GM08714 (cell line): ENCODE measurements at regions not wholly inside any gene's neighbourhood (a gene's known extent, or its start where the extent isn't known, plus 50 kb on each side); places are given as distances from the start of the nearest gene placed in this dataset.
A peak's percentile ranks its signal among the peaks of the same experiment; 100 is the strongest.
"Not testable (repeated sequence)": the region's sequence is repeated elsewhere in the genome, so short reads cannot be mapped to it uniquely, and the experiment has no call there.

ENCODE experiments used
- H3K4me3 ChIP-seq: fragments of 200-500 bp; sonication (Bioruptor generic); 2 replicates; pipeline ENCODE4 v1.5.1; 2014; ENCODE audit warnings: mild to moderate bottlenecking, low read length, inconsistent platforms
- ZNF274 ChIP-seq: IDR thresholded peaks from 2 replicates; pipeline ENCODE4 v1.6.1; 2012; ENCODE audit warnings: mild to moderate bottlenecking, low read depth, low read length

DNA sequence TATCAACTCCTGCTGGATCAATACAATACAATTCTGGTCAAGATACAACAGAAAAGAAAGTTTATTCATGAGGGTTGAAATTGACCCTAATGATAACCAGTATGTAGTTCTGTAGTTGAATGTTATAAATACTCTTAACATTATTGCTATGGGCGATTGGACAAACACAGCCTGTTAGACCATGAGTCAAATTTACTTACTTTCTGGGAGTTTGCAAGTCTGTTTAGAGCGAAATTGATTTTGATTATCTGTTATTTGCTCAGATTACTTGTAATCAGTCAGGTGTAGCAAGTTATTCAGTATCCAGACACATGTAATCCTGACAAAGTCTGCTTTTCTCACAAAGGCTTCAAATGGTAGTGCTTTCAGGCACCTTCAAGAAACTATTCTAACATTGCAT is 216.6 kb upstream of the B3GALT2 start:
- TF ChIP-seq ZNF274, result no peak
- no peak overlapping the region for H3K4me3 ChIP-seq

DNA sequence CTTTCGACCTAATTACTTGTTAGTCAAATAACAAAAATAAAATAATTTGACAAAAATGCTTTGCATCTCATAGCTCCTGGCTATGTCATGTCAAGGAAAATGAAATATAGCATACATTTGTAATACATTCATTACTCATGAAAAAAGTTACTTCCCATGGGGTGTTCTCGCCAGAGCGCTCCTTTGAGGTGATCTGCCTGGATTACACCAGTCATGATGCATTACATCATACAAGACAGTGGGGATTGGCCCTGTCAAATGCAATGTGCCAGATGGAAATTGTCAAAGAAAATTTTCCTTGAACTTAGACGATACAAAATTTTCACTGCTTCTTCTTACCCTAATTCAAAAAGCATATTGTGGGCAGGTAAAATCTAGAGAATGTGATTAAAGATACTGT is 215.6 kb upstream of the B3GALT2 start:
- TF ChIP-seq ZNF274, result no peak
- no peak overlapping the region for H3K4me3 ChIP-seq

DNA sequence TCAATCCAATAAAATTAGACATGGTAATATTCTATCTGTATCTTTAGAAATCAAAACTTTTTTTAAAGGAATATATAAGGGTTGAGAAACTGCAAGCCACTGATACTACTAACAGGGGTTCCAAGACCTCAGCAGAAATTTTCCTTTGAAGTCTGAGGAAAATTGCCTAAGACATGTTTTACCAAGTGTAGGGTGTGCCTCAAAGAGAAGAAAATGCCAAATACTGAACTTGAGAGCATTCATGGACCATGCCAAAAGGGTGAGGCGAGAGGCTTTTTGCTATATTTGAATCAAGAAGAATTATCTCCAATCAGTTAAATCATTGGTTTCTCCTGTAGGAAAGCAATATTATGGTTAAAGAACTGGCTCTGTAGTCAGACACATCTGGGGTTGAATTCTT is 207.9 kb upstream of the B3GALT2 start:
- TF ChIP-seq ZNF274, result no peak
- no peak overlapping the region for H3K4me3 ChIP-seq

DNA sequence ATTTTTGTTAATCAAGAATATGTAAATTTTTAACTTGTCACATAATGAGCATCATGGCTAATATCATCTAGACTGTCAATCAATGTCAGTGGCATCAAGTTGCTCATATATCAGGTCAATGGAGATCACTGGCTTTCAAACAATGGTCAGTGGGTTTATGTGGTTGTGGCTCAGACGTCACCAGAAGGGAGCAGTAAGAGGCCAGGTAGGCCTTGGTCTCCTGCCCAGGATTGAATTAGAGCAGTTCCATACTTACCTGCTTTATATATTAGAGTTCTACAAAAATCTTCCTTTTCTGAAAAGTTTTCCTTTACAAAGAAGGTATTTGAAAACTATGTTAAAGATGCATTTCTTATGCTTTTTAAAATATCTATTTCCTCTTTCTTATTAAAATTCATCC is 206.3 kb upstream of the B3GALT2 start:
- TF ChIP-seq ZNF274, result no peak
- H3K4me3 ChIP-seq, result no peak overlapping the region

- no peak overlapping the region for H3K4me3 ChIP-seq
- no peak for TF ChIP-seq ZNF274
Observed at GRCh38 chr1:193388683-193389082, 202.3 kb upstream of the B3GALT2 start.

DNA sequence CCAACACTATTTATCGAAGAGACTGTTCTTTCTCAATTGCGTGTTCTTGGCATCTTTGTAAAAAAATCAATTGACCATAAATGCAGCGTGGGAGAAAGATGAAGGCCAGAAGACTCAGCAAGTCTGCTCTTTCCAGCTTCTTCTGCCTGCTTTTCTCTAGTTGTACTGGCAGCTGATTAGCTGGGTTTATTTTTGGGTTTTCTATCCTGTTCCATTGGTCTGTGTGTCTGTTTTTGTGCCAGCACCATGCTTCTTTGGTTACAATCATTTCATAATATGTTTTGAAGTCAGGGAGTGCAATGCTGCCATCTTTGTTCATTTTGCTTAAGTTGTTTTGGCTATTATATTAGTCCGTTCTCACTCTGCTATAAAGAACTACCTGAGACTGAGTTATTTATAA is 201.8 kb upstream of the B3GALT2 start:
- TF ChIP-seq ZNF274, result no peak
- H3K4me3 ChIP-seq, result no peak overlapping the region

DNA sequence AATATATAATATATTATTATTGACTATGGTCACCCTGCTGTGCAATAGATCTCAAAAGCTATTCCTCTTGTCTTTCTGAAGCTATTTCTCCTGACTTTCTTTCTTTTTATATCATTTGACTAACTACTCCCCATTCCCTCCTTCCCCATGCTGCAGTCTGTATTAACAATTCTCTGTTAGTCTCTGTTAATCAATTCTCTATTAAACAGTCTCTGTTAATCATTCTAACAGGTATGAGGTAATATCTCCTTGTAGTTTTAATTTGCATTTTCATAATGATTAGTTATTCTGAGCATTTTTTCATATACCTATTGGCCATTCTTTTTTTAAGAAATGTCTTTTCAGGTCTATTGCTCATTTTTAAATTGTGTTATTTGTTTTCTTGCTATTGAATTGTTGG is 201.0 kb upstream of the B3GALT2 start:
- H3K4me3 ChIP-seq, result no peak overlapping the region
- no peak for TF ChIP-seq ZNF274

DNA sequence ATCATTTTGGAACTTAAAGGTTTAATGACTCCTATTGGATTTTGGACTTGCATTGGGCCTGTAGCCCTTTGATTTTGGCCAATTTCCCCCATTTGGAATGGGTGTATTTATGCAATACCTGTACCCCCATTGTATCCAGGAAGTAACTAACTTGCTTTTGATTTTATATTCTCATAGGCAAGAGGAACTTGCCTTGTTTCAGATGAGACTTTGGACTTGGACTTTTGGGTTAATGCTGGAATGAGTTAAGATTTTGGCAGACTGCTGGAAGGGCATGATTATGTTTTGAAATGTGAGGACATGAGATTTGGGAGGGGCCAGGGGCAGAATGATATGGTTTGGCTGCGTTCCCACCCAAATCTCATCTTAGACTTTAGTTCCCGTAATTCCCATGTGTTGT is 192.0 kb upstream of the B3GALT2 start:
- H3K4me3 ChIP-seq, result not testable (repeated sequence)

- TF ChIP-seq ZNF274, result no peak
- no peak overlapping the region for H3K4me3 ChIP-seq
Observed at GRCh38 chr1:193377472-193377871, 191.1 kb upstream of the B3GALT2 start.

DNA sequence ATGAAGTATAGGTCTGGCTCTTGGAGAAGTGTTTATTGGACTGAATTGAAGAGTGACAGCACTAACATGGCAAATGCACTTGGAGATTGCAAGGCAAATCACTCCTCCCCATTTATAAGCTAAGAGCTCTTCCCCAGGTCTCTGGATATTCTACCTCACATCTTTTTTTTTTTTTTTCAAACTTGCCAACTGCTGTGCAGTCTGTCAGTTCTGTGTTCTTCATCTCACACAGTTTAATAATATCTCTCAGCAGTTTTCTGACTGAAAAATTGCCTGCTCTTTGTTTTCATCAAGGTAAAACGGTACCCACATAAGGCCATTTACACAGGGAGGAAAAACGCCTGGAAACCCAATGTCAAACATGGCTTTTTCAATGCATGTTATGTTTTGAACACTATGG is 186.1 kb upstream of the B3GALT2 start:
- TF ChIP-seq ZNF274, result no peak

DNA sequence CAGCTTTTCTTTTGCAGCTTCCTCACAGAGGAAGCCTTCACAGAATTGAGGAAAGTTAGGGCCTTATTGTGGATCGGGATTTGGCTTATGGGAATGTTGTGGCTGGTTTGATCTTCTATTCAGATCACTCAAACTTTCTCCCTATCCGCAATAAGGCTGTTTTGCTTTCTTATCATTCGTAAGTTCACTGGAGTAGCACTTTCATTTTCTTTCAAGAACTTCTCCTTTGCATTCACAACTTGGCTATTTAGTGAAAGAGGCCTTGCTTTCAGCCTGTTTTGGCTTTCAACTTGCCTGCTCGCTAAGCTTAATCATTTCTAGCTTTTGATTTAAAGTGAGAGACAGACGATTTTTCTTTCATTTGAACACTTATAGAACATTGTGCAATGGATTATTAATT is 181.9 kb upstream of the B3GALT2 start:
- H3K4me3 ChIP-seq, result peak overlapping the region; percentile 43; the same call in 1 of the 2 replicates
- TF ChIP-seq ZNF274, result no peak

More for the DNA sequence above, 186.1 kb upstream of the B3GALT2 start:
- no peak overlapping the region for H3K4me3 ChIP-seq

- no peak overlapping the region; the same call in 1 of the 2 replicates for H3K4me3 ChIP-seq
- no peak for TF ChIP-seq ZNF274
Observed at GRCh38 chr1:193367863-193368262, 181.4 kb upstream of the B3GALT2 start.

GRCh38 chr1:193366764-193367507 is 180.5 kb upstream of the B3GALT2 start:
- TF ChIP-seq ZNF274, result no peak
- H3K4me3 ChIP-seq, result no peak overlapping the region

- H3K4me3 ChIP-seq, result no peak overlapping the region
- no peak for TF ChIP-seq ZNF274
Observed at GRCh38 chr1:193365966-193366365, 179.6 kb upstream of the B3GALT2 start.

- TF ChIP-seq ZNF274, result no peak
Observed at GRCh38 chr1:193359631-193360030, 173.2 kb upstream of the B3GALT2 start.

GRCh38 chr1:193358419-193358818 is 172.0 kb upstream of the B3GALT2 start:
- H3K4me3 ChIP-seq, result no peak overlapping the region
- no peak for TF ChIP-seq ZNF274

More at GRCh38 chr1:193359631-193360030, 173.2 kb upstream of the B3GALT2 start:
- no peak overlapping the region for H3K4me3 ChIP-seq
